Suppressor macrophage treated with lipopolysaccharide for 1 hour (primary cell): ENCODE measurements at regions not wholly inside any gene's neighbourhood (a gene's known extent, or its start where the extent isn't known, plus 50 kb on each side); places are given as distances from the start of the nearest gene placed in this dataset.

ENCODE experiments used
- DNase-seq, 3 donors: peaks; one replicate each; pipeline ENCODE4 v3.0.0-alpha.2; 2020 to 2022

- DNase-seq, result no peak
Measured at GRCh38 chr21:40901691-40902090, 54.7 kb upstream of the DSCAM start.

GRCh38 chr21:40902299-40902698 lies 55.3 kb upstream of the DSCAM start:
- DNase-seq, result no peak

- DNase-seq, result no peak
Measured at GRCh38 chr21:40902993-40903392, 56.0 kb upstream of the DSCAM start.

GRCh38 chr21:40905251-40905650 lies 58.3 kb upstream of the DSCAM start:
- no peak for DNase-seq

- no peak for DNase-seq
Measured at GRCh38 chr21:40912375-40912774, 65.4 kb upstream of the DSCAM start.

- no peak for DNase-seq
Measured at GRCh38 chr21:40915114-40915513, 68.2 kb upstream of the DSCAM start.

GRCh38 chr21:40923407-40923806 lies 76.4 kb upstream of the DSCAM start:
- DNase-seq, result no peak

- no peak for DNase-seq
Measured at GRCh38 chr21:40923901-40924300, 76.9 kb upstream of the DSCAM start.

- DNase-seq, result no peak
Measured at GRCh38 chr21:40924641-40925040, 77.7 kb upstream of the DSCAM start.

GRCh38 chr21:40926238-40926637 lies 79.3 kb upstream of the DSCAM start:
- no peak for DNase-seq

GRCh38 chr21:40929833-40930232 lies 82.9 kb upstream of the DSCAM start:
- DNase-seq, result no peak

- DNase-seq, result no peak
Measured at GRCh38 chr21:40931197-40931596, 84.2 kb upstream of the DSCAM start.

- DNase-seq, result no peak
Measured at GRCh38 chr21:40936178-40936577, 89.2 kb upstream of the DSCAM start.

- DNase-seq, result no peak
Measured at GRCh38 chr21:40936771-40937261, 89.9 kb upstream of the DSCAM start.

- no peak for DNase-seq
Measured at GRCh38 chr21:40938078-40938477, 91.1 kb upstream of the DSCAM start.

- no peak for DNase-seq
Measured at GRCh38 chr21:40938611-40939010, 91.7 kb upstream of the DSCAM start.

- no peak for DNase-seq
Measured at GRCh38 chr21:40947713-40948112, 100.8 kb upstream of the DSCAM start.

GRCh38 chr21:40950970-40951369 lies 104.0 kb upstream of the DSCAM start:
- DNase-seq, result no peak

GRCh38 chr21:40952551-40953323 lies 105.8 kb upstream of the DSCAM start:
- DNase-seq, result no peak

GRCh38 chr21:40964691-40965090 lies 117.7 kb upstream of the DSCAM start:
- DNase-seq, result no peak

- DNase-seq, result no peak
Measured at GRCh38 chr21:40967771-40968170, 120.8 kb upstream of the DSCAM start.

GRCh38 chr21:40972151-40972550 lies 125.2 kb upstream of the DSCAM start:
- DNase-seq, result no peak

- DNase-seq, result peak; percentile 44 to 85 (median 84)
Measured at GRCh38 chr21:40976198-40977109, 129.5 kb upstream of the DSCAM start.

GRCh38 chr21:40985370-40985769 lies 138.4 kb upstream of the DSCAM start:
- no peak for DNase-seq
